SK-N-SH (cell line): ENCODE measurements at regions not wholly inside any gene's neighbourhood (a gene's known extent, or its start where the extent isn't known, plus 50 kb on each side); places are given as distances from the start of the nearest gene placed in this dataset.
"Not testable (repeated sequence)": the region's sequence is repeated elsewhere in the genome, so short reads cannot be mapped to it uniquely, and the experiment has no call there.

Source experiments
- CTCF ChIA-PET: fragments of 300-600, 350-600 bp; formaldehyde crosslinking; extraction: SDS; loops from one replicate; lab custom pipeline; 2021; lab: Yijun Ruan, JAX
- POLR2A ChIA-PET: fragments of 350-600 bp; sonication (Branson Sonifier 250); formaldehyde crosslinking; extraction: SDS; loops from one replicate; lab custom pipeline; 2020; ENCODE audit warnings: antibody characterized with exemption, inconsistent platforms; lab: Yijun Ruan, JAX
- DNase-seq: peaks from one replicate; pipeline ENCODE4 v3.0.0; 2012
- H2AFZ ChIP-seq: fragments of 200-600 bp; sonication (generic); 2 replicates; pipeline ENCODE4 v1.8.1; 2016; ENCODE audit warnings: antibody characterized with exemption, mild to moderate bottlenecking, low read depth
- H3F3A ChIP-seq: fragments of 200-600 bp; sonication (generic); replicated peaks from 2 replicates; pipeline ENCODE3; 2016; ENCODE audit warnings: antibody characterized with exemption, mild to moderate bottlenecking; ENCODE audit not compliant: insufficient read depth
- H3K27ac ChIP-seq, 2 experiments: fragments of 200-500 bp in 1 of 2; fragments of 200-600 bp in 1 of 2; sonication (Bioruptor generic) in 1 of 2; sonication (generic), shearing (Covaris generic) in 1 of 2; 2 replicates each; pipeline versions ENCODE4 v1.5.1 to v1.6.1; 2014 to 2016; ENCODE audit warnings: low read depth in 2 of 2, inconsistent platforms in 1 of 2, low read length in 1 of 2, mild to moderate bottlenecking in 1 of 2, mixed read lengths in 1 of 2
- H3K27me3 ChIP-seq: fragments of 200-600 bp; sonication (generic), shearing (Covaris generic); 2 replicates; pipeline ENCODE4 v1.6.1; 2016; ENCODE audit warnings: mixed run types; ENCODE audit not compliant: insufficient read depth
- H3K36me3 ChIP-seq, 2 experiments: fragments of 200-500 bp in 1 of 2; fragments of 200-600 bp in 1 of 2; sonication (Bioruptor generic) in 1 of 2; sonication (generic) in 1 of 2; replicated peaks in 1 of 2; 2 replicates each; pipeline versions ENCODE3 to v1.5.1; 2014 to 2016; ENCODE audit warnings: low read length in 1 of 2, mild to moderate bottlenecking in 1 of 2; ENCODE audit not compliant: insufficient read depth in 2 of 2, control insufficient read depth in 1 of 2
- H3K4me1 ChIP-seq, 2 experiments: fragments of 200-500 bp in 1 of 2; fragments of 200-600 bp in 1 of 2; sonication (Bioruptor generic) in 1 of 2; sonication (generic), shearing (Covaris generic) in 1 of 2; 2 replicates each; pipeline versions ENCODE4 v1.5.1 to v1.6.1; 2014 to 2016; ENCODE audit warnings: low read depth in 1 of 2, low read length in 1 of 2, mixed run types in 1 of 2; ENCODE audit not compliant: insufficient read depth in 2 of 2, control insufficient read depth in 1 of 2
- H3K4me2 ChIP-seq: fragments of 200-600 bp; sonication (generic), shearing (Covaris generic); 2 replicates; pipeline ENCODE4 v1.6.1; 2017; ENCODE audit warnings: mixed run types
- H3K4me3 ChIP-seq, 2 experiments: fragments of 200-500 bp in 1 of 2; fragments of 200-600 bp in 1 of 2; sonication (Bioruptor generic) in 1 of 2; sonication (generic), shearing (Covaris generic) in 1 of 2; 2 replicates each; pipeline versions ENCODE4 v1.5.1 to v1.8.1; 2014 to 2016; ENCODE audit warnings: low read depth in 2 of 2, inconsistent platforms in 1 of 2, low read length in 1 of 2, mild to moderate bottlenecking in 1 of 2, mixed read lengths in 1 of 2, moderate library complexity in 1 of 2
- H3K79me2 ChIP-seq: fragments of 200-600 bp; sonication (generic); 2 replicates; pipeline ENCODE4 v1.8.1; 2017; ENCODE audit warnings: mild to moderate bottlenecking; ENCODE audit not compliant: insufficient read depth
- H3K9ac ChIP-seq: fragments of 200-600 bp; sonication (generic); 2 replicates; pipeline ENCODE4 v1.6.1; 2017; ENCODE audit warnings: mixed run types
- H3K9me2 ChIP-seq: fragments of 200-600 bp; sonication (generic); 2 replicates; pipeline ENCODE4 v1.6.1; 2017; ENCODE audit warnings: mixed run types
- H3K9me3 ChIP-seq: fragments of 200-600 bp; sonication (generic); 2 replicates; pipeline ENCODE4 v1.6.1; 2017; ENCODE audit warnings: mixed run types, mild to moderate bottlenecking, moderate library complexity
- H4K20me1 ChIP-seq: fragments of 200-600 bp; sonication (generic); 2 replicates; pipeline ENCODE4 v1.6.1; 2017; ENCODE audit warnings: mild to moderate bottlenecking, mixed run types; ENCODE audit not compliant: insufficient read depth
- CHD2 ChIP-seq: fragments of 150-350 bp; IDR thresholded peaks from 2 replicates; pipeline ENCODE4 v1.6.1; 2018; ENCODE audit warnings: low read length; ENCODE audit not compliant: partially characterized antibody
- FOXJ3 ChIP-seq: sonication (generic); formaldehyde crosslinking; IDR thresholded peaks from 2 replicates; pipeline ENCODE4 v1.5.1; 2020; ENCODE audit warnings: mild to moderate bottlenecking, missing genetic modification reagents
- FOXM1 ChIP-seq: IDR thresholded peaks from 2 replicates; pipeline ENCODE4 v1.4.0; 2012; ENCODE audit warnings: low read depth, mild to moderate bottlenecking
- JUND ChIP-seq: IDR thresholded peaks from 2 replicates; pipeline ENCODE4 v1.4.0; 2012
- RAD21 ChIP-seq: IDR thresholded peaks from 2 replicates; pipeline ENCODE4 v1.6.1; 2012; ENCODE audit warnings: mild to moderate bottlenecking, low read length
- RXRA ChIP-seq: IDR thresholded peaks from 2 replicates; pipeline ENCODE4 v1.4.0; 2012; ENCODE audit warnings: low read depth, mild to moderate bottlenecking, borderline replicate concordance
- SIN3A ChIP-seq: IDR thresholded peaks from 2 replicates; pipeline ENCODE4 v1.6.1; 2012; ENCODE audit warnings: low read depth, mild to moderate bottlenecking, low read length, moderate library complexity, borderline replicate concordance
- SMC3 ChIP-seq: IDR thresholded peaks from 2 replicates; pipeline ENCODE4 v1.6.1; 2012; ENCODE audit warnings: low read depth, low read length, improper control_type of control experiment
- TEAD4 ChIP-seq: IDR thresholded peaks from 2 replicates; pipeline ENCODE4 v1.4.0; 2012; ENCODE audit warnings: mild to moderate bottlenecking, borderline replicate concordance; ENCODE audit not compliant: insufficient read depth
- WGBS: methylation state at CpG from one replicate; pipeline ENCODE4 v1.1.6; 2017; ENCODE audit warnings: low lambda C conversion rate; 5-methylcytosine and 5-hydroxymethylcytosine counted together
- TF ChIP-seq, protein P1 (sequence below): fragments of 150-350 bp; IDR thresholded peaks from 2 replicates; pipeline ENCODE4 v1.6.1; 2016; ENCODE audit warnings: mild to moderate bottlenecking, low read depth, low read length
- TF ChIP-seq, protein P2 (sequence below): IDR thresholded peaks from 2 replicates; pipeline ENCODE4; 2012
- TF ChIP-seq, protein P3 (sequence below): fragments of 150-350 bp; IDR thresholded peaks from 2 replicates; pipeline ENCODE4 v1.6.1; 2017; ENCODE audit warnings: antibody characterized with exemption, low read length, low read depth, borderline replicate concordance

DNA sequence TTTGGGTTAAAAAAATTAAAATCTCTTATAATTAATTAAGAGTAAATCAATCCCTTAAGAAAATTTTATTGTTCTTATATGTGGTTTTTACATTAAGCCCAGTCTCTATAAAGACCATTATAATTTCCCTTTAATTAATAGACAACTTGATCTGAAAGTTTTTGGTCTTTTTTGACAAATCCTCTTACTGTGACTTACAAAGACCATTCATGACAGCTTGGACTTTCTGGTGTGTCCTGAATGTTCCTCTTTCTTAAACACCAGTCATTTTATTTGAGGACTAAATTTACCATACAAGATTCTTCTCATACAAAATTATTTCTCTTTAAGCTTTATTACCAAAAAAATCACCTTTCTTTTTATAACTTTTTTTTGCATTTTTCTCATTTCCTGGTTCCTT, 368.3 kb downstream of the ADGRD1 start:
- no peak overlapping the region for H3K27ac ChIP-seq
- DNase-seq, result no peak
- no peaks in the 10 kb centered on the region for H3K9me2 ChIP-seq
- H3F3A ChIP-seq, result no peaks in the 10 kb centered on the region
- POLR2A ChIA-PET, result no interaction called here
- H2AFZ ChIP-seq, result no peak overlapping the region
- no peak for TF ChIP-seq RXRA
- no peak for TF ChIP-seq RAD21
- TF ChIP-seq SMC3, result no peak
- TF ChIP-seq, protein P1, sequence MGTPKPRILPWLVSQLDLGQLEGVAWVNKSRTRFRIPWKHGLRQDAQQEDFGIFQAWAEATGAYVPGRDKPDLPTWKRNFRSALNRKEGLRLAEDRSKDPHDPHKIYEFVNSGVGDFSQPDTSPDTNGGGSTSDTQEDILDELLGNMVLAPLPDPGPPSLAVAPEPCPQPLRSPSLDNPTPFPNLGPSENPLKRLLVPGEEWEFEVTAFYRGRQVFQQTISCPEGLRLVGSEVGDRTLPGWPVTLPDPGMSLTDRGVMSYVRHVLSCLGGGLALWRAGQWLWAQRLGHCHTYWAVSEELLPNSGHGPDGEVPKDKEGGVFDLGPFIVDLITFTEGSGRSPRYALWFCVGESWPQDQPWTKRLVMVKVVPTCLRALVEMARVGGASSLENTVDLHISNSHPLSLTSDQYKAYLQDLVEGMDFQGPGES, result no peak
- TF ChIP-seq, protein P2, sequence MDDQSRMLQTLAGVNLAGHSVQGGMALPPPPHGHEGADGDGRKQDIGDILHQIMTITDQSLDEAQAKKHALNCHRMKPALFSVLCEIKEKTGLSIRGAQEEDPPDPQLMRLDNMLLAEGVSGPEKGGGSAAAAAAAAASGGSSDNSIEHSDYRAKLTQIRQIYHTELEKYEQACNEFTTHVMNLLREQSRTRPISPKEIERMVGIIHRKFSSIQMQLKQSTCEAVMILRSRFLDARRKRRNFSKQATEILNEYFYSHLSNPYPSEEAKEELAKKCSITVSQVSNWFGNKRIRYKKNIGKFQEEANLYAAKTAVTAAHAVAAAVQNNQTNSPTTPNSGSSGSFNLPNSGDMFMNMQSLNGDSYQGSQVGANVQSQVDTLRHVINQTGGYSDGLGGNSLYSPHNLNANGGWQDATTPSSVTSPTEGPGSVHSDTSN, result no peak
- TF ChIP-seq FOXM1, result no peak
- no peak for TF ChIP-seq FOXJ3 (CRISPR knock-in tag)
- TF ChIP-seq, protein P3, sequence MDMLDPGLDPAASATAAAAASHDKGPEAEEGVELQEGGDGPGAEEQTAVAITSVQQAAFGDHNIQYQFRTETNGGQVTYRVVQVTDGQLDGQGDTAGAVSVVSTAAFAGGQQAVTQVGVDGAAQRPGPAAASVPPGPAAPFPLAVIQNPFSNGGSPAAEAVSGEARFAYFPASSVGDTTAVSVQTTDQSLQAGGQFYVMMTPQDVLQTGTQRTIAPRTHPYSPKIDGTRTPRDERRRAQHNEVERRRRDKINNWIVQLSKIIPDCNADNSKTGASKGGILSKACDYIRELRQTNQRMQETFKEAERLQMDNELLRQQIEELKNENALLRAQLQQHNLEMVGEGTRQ, result no peak
- TF ChIP-seq CHD2, result no peak
- no peak for TF ChIP-seq SIN3A
- no peak for TF ChIP-seq JUND
- no peak for TF ChIP-seq TEAD4
- TF ChIP-seq, all 33 proteins: peak for 0
- Histone ChIP-seq H3K36me3 (no peaks in the 10 kb centered on the region), H3K27me3 (no peaks in the 10 kb centered on the region), H3K9ac (no peak overlapping the region), H3K79me2 (no peaks in the 10 kb centered on the region), H3K4me1 (no peaks in the 10 kb centered on the region), H3K9me3 (peaks cover 7% of the 10 kb centered on the region; the same call in 1 of the 2 replicates), H3K4me2 (no peak overlapping the region), H3K4me3 (no peak overlapping the region), H4K20me1 (no peaks in the 10 kb centered on the region)
- CTCF ChIA-PET, result interaction anchor here (0.6 to 0.9 kb wide), 2 partner anchors 220 to 1058 kb away, joined by 3 read pairs; no protein-coding TSS in a partner anchor

DNA sequence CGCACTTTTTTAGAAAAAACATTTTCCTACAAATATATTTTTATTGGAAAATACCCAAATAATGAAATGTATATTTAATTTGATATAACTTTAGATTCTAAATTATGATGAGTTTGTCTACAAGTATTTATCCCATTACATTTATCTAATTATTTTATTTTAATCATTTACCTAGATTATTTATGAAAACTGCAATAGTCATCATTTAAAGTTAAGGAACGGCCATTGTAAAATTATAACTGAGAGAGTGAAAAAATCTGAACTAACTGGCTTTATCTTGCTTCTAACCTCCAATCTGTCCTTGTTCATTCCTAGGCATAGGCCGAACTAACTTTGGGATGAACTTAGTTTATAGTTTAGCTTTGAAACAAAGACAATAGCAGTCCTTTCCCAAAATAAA, 368.8 kb downstream of the ADGRD1 start:
- H4K20me1 ChIP-seq, H3K27ac ChIP-seq, DNase-seq, H3K4me2 ChIP-seq, H3K79me2 ChIP-seq, H3K36me3 ChIP-seq, H3K4me3 ChIP-seq, H3K27me3 ChIP-seq, H2AFZ ChIP-seq, H3F3A ChIP-seq, POLR2A ChIA-PET, H3K9me2 ChIP-seq, H3K9me3 ChIP-seq, H3K9ac ChIP-seq, H3K4me1 ChIP-seq: not testable (repeated sequence)
- WGBS, result 13% methylated on average over 3 of the region's 3 CpGs
- CTCF ChIA-PET, result interaction anchor here (0.6 to 0.9 kb wide), 2 partner anchors 219 to 1058 kb away, joined by 3 read pairs; no protein-coding TSS in a partner anchor
